Astrocyte of the spinal cord (primary cell): ENCODE measurements at regions not wholly inside any gene's neighbourhood (a gene's known extent, or its start where the extent isn't known, plus 50 kb on each side); places are given as distances from the start of the nearest gene placed in this dataset.

Experiments used
- DNase-seq: peaks from one replicate; pipeline ENCODE4 v3.0.0; 2011; ENCODE audit warnings: low read depth, low spot score
- H3K4me3 ChIP-seq: 2 replicates; pipeline ENCODE4 v1.5.1; 2011; ENCODE audit warnings: low read depth, mild to moderate bottlenecking, low read length, moderate library complexity
- CTCF ChIP-seq: IDR thresholded peaks from 2 replicates; pipeline ENCODE4 v1.5.1; 2012; ENCODE audit warnings: low read depth, mild to moderate bottlenecking, low read length, inconsistent platforms
- in situ Hi-C: cut with HindIII; loops from 2 replicates; pipeline ENCODE4 v1.10.0; 2017; ENCODE audit warnings: low sequenced_read_pairs

DNA sequence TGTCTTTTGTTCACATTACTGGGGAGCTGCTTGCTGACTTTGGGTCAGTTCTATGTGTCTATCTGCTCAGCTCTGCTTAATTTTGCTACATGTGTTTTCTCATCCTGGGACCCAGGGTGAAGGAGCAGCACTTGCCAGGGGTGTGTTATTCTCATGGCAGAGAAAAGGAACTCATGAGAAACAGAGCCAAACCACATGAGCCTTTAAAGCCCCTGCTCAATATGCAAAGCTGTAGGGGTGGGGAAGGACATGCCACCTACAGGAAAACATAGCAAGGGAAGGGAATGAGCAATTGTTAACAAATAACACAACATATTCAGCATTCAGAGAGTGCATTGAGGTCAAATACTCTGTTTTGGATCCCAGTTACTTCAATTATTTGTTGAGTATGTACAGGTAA is 290.9 kb downstream of the CDK5RAP2 start:
- H3K4me3 ChIP-seq = no peak overlapping the region
- in situ Hi-C loops = no loop called here
- TF ChIP-seq CTCF = no peak
- DNase-seq = no peak

DNA sequence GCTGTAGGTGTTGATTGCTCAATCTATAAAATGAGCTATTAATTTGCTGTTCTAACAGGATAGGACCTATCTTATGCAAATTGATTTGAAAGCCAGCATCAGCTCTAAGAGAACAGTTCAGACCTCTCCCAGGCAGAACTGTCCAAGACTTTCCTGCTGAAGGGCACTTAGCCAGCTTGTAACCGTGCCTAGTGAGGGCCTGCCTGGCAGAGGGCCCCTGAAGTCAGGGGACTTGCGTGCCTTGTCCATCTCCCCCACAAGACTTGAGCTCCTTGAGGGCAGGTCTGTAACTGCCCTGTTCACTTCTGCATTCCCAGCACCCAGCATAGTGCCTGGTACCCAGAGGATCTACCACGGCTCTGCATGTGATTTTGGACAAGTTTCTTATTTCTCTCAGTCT is 293.4 kb downstream of the CDK5RAP2 start:
- H3K4me3 ChIP-seq = no peak overlapping the region
- TF ChIP-seq CTCF = no peak
- in situ Hi-C loops = no loop called here
- DNase-seq = no peak

- no peak for TF ChIP-seq CTCF
- DNase-seq = no peak
- H3K4me3 ChIP-seq = no peak overlapping the region
- in situ Hi-C loops = no loop called here
Observed at GRCh38 chr9:120284821-120285220, 295.1 kb downstream of the CDK5RAP2 start.

GRCh38 chr9:120281665-120282064 is 298.3 kb downstream of the CDK5RAP2 start:
- DNase-seq = no peak

DNA sequence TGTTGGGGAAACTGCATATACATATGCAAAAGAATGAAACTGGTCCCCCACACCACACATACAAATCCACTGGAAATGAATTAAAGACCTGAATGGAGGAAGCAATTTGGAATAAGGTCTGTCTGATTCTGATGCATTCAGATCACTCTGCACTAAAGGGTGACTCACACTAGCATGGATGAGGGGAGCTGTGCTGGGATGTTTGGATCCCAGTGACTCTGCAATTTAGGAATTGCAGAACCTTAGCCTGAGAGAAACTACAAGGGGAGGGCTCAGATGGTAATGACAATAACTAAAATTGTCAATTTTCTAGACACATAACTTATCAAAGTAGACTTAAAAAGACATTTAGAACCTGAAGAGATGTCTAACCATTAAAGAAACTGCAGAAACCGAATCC is 312.0 kb downstream of the CDK5RAP2 start:
- in situ Hi-C loops = no loop called here
- no peak overlapping the region for H3K4me3 ChIP-seq
- no peak for DNase-seq
- TF ChIP-seq CTCF = no peak

More at GRCh38 chr9:120281665-120282064, 298.3 kb downstream of the CDK5RAP2 start:
- H3K4me3 ChIP-seq = no peak overlapping the region
- TF ChIP-seq CTCF = no peak
- in situ Hi-C loops = no loop called here

DNA sequence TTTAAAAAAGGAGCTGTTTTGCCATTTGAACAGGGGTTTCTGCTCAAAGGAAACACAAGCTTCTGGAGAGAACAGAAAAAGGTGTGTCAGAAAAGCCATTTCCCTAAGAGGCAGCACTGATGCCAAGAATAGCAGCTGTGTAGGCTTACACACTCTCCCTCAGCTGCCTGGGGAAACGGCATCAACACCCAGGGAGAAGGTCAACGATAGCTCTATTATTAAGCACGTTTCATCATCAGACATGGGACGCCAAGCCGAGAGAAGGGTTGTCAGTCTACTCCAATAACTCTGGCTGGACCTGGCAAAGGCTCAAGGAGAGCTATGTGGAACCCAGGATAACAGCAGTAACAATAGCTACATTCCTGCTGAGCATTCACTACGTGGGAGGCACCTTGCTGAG is 314.2 kb downstream of the CDK5RAP2 start:
- no peak overlapping the region for H3K4me3 ChIP-seq
- in situ Hi-C loops = no loop called here
- TF ChIP-seq CTCF = no peak
- no peak for DNase-seq

DNA sequence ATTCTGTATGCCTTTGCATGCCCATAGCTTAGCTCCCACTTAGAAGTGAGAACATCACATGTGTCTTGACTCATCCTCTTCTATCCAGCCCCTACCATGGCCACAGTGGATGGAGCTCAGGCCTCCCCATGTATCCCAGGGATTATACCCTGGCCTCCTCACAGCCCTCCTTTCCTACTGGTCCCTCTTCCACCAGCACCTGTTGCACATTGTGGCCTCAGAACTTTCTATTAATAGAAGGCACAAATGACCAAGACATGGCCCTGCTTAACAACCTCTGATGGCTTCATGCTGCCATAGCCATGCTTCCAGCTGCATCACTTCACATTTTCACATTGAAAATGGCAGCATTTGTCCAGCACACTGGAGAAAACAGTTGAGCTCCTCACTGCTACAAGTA is 315.4 kb downstream of the CDK5RAP2 start:
- DNase-seq = no peak
- no peak overlapping the region for H3K4me3 ChIP-seq
- in situ Hi-C loops = no loop called here
- TF ChIP-seq CTCF = no peak
